K562 (cell line): ENCODE measurements at regions not wholly inside any gene's neighbourhood (a gene's known extent, or its start where the extent isn't known, plus 50 kb on each side); places are given as distances from the start of the nearest gene placed in this dataset.

Source experiments
- ATAC-seq: fragments of 200-7000 bp; cut with Tn5 transposase; 3 replicates; pipeline ENCODE4 v1.9.1; 2020; ENCODE audit warnings: moderate library complexity
- BruUV-seq: library from RNA; stranded (reverse); fragments of 400-500 nt; replicated peaks from 2 replicates; lab custom pipeline; 2021; lab: Mats Ljungman, UMichigan
- CTCF ChIA-PET: fragments of 300-600 bp; formaldehyde crosslinking; extraction: SDS; loops from one replicate; lab custom pipeline; 2021; ENCODE audit warnings: low intra/inter-chr PET ratio; lab: Yijun Ruan, JAX
- POLR2A ChIA-PET: fragments of 300-600, 350-650 bp; sonication (Branson Sonifier 250); formaldehyde crosslinking; extraction: SDS; loops from one replicate; lab custom pipeline; 2021; ENCODE audit warnings: antibody characterized with exemption, inconsistent platforms; lab: Yijun Ruan, JAX
- DNase-seq, 4 experiments: peaks; one replicate each; pipeline versions ENCODE4 v3.0.0 to v3.0.0-alpha.2; 2011 to 2018; ENCODE audit warnings: low spot score in 3 of 4, mixed read lengths in 3 of 4; ENCODE audit errors: extremely low read depth in 1 of 4
- FAIRE-seq: peaks from 2 replicates; lab custom pipeline; 2011; peaks lifted over from hg19 to GRCh38; lab: Jason Lieb, UNC
- H2AFZ ChIP-seq: 2 replicates; pipeline ENCODE4 v1.6.0; 2011; ENCODE audit warnings: low read depth, low read length, control low read depth, inconsistent platforms
- H3K27ac ChIP-seq: fragments of 200-600 bp; 3 replicates; pipeline ENCODE4 v1.8.0; 2011; ENCODE audit warnings: low read depth, mild to moderate bottlenecking, control low read depth, inconsistent platforms, low read length, moderate library complexity, mixed read lengths; ENCODE audit errors: extremely low read depth
- H3K27me3 ChIP-seq, 2 experiments: fragments of 300-600 bp in 1 of 2; 2 replicates in 1 of 2; 3 replicates in 1 of 2; pipeline versions ENCODE4 v1.6.0 to v1.8.0; 2011; ENCODE audit warnings: inconsistent platforms in 2 of 2, low read length in 2 of 2, mild to moderate bottlenecking in 1 of 2, mixed read lengths in 1 of 2, moderate library complexity in 1 of 2; ENCODE audit not compliant: control insufficient read depth in 2 of 2, insufficient read depth in 2 of 2
- H3K36me3 ChIP-seq: fragments of 300-600 bp; 3 replicates; pipeline ENCODE4 v1.8.0; 2011; ENCODE audit warnings: mild to moderate bottlenecking, low read length, inconsistent platforms; ENCODE audit not compliant: control insufficient read depth, insufficient read depth
- H3K4me1 ChIP-seq, 2 experiments: fragments of 200-600 bp in 1 of 2; replicated peaks in 1 of 2; 2 replicates in 1 of 2; 3 replicates in 1 of 2; pipeline versions ENCODE4 v1.5.1 to v1.8.0; 2011; ENCODE audit warnings: inconsistent platforms in 2 of 2, low read length in 2 of 2, mild to moderate bottlenecking in 1 of 2, mixed read lengths in 1 of 2, moderate library complexity in 1 of 2; ENCODE audit not compliant: control insufficient read depth in 2 of 2, insufficient read depth in 2 of 2
- H3K4me2 ChIP-seq: 2 replicates; pipeline ENCODE4 v1.6.1; 2011; ENCODE audit warnings: low read length, control low read depth, inconsistent platforms, mixed read lengths; ENCODE audit not compliant: insufficient read depth
- H3K4me3 ChIP-seq: fragments of 200-600 bp; sonication (generic), shearing (Covaris generic); 2 replicates; pipeline ENCODE4 v1.5.1; 2016; ENCODE audit warnings: control low read depth, inconsistent platforms
- H3K79me2 ChIP-seq: fragments of 200-600 bp; 3 replicates; pipeline ENCODE4 v1.8.0; 2011; ENCODE audit warnings: low read length, inconsistent platforms; ENCODE audit not compliant: control insufficient read depth, insufficient read depth
- H3K9ac ChIP-seq, 2 experiments: 2 replicates each; pipeline versions ENCODE4 v1.6.0 to v1.6.1; 2011; ENCODE audit warnings: low read depth in 2 of 2, low read length in 2 of 2, control low read depth in 1 of 2, inconsistent platforms in 1 of 2, mild to moderate bottlenecking in 1 of 2, mixed read lengths in 1 of 2; ENCODE audit not compliant: insufficient read depth in 1 of 2
- H3K9me1 ChIP-seq: one replicate; pipeline ENCODE4 v1.6.0; 2011; ENCODE audit warnings: inconsistent platforms, mild to moderate bottlenecking, low read length, moderate library complexity; ENCODE audit not compliant: control insufficient read depth, insufficient read depth
- H3K9me3 ChIP-seq: replicated peaks from 2 replicates; pipeline ENCODE4 v1.5.1; 2011; ENCODE audit warnings: low read depth, low read length, inconsistent platforms; ENCODE audit not compliant: control insufficient read depth, insufficient read depth
- H4K20me1 ChIP-seq: replicated peaks from 2 replicates; pipeline ENCODE4 v1.6.1; 2011; ENCODE audit warnings: low read length, inconsistent platforms, mixed read lengths; ENCODE audit not compliant: control insufficient read depth, insufficient read depth
- ESRRA ChIP-seq: fragments of 450-650 bp; IDR thresholded peaks from 2 replicates; pipeline ENCODE4 v1.6.1; 2014; ENCODE audit warnings: low read depth, mild to moderate bottlenecking, moderate library complexity, borderline replicate concordance
- ETS2 ChIP-seq: IDR thresholded peaks from 2 replicates; pipeline ENCODE4 v1.6.1; 2016; ENCODE audit warnings: borderline replicate concordance, missing genetic modification characterization, mild to moderate bottlenecking, moderate library complexity, missing compliant biosample characterization; ENCODE audit not compliant: poor library complexity, severe bottlenecking
- JUN ChIP-seq, 2 experiments: sonication (generic) in 1 of 2; formaldehyde crosslinking in 1 of 2; IDR thresholded peaks; 2 replicates each; pipeline versions ENCODE4 v1.6.1 to v1.8.0; 2012 to 2022; ENCODE audit warnings: borderline replicate concordance in 2 of 2, mild to moderate bottlenecking in 2 of 2, improper control_type of control experiment in 1 of 2, low read depth in 1 of 2, low read length in 1 of 2, missing genetic modification reagents in 1 of 2
- OTX1 ChIP-seq: fragments of 450-650 bp; formaldehyde crosslinking; IDR thresholded peaks from 2 replicates; pipeline ENCODE4 v1.4.0; 2022; ENCODE audit warnings: mild to moderate bottlenecking
- PCBP2 ChIP-seq: fragments of 200-400 bp; formaldehyde crosslinking; IDR thresholded peaks from 2 replicates; pipeline ENCODE4 v1.6.1; 2018; ENCODE audit warnings: low read length, low read depth, mild to moderate bottlenecking, moderate library complexity; ENCODE audit not compliant: poor library complexity, severe bottlenecking
- PHF8 ChIP-seq: fragments of 200-600 bp; sonication (generic); IDR thresholded peaks from 2 replicates; pipeline ENCODE4 v1.6.1; 2012; ENCODE audit warnings: mixed run types, mild to moderate bottlenecking, inconsistent platforms, low read length, moderate library complexity, borderline replicate concordance
- POU5F1 ChIP-seq: fragments of 150-350 bp; IDR thresholded peaks from 2 replicates; pipeline ENCODE4 v1.6.1; 2014; ENCODE audit warnings: borderline replicate concordance, low read length, low read depth, mild to moderate bottlenecking; ENCODE audit not compliant: partially characterized antibody
- TSC22D4 ChIP-seq: fragments of 450-650 bp; IDR thresholded peaks from 2 replicates; pipeline ENCODE4 v1.6.1; 2016; ENCODE audit warnings: missing genetic modification characterization, missing biosample characterization, control low read depth
- ZNF140 ChIP-seq: fragments of 250-450 bp; sonication (Bioruptor Pico); IDR thresholded peaks from 2 replicates; pipeline ENCODE4 v1.8.0; 2021; ENCODE audit warnings: moderate library complexity, mild to moderate bottlenecking, inconsistent platforms
- ZNF766 ChIP-seq: fragments of 200-800 bp; sonication (Bioruptor generic); conservative IDR thresholded peaks from 2 replicates; pipeline ENCODE4 v1.6.1; 2016; ENCODE audit warnings: missing genetic modification characterization, missing compliant biosample characterization
- WGBS: fragments of 100-300 bp; shearing (Covaris generic); methylation state at CpG from one replicate; pipeline ENCODE4 v1.1.6; 2016; ENCODE audit warnings: low coverage, mixed read lengths; ENCODE audit not compliant: insufficient coverage; ENCODE audit errors: missing lambda C conversion rate; 5-methylcytosine and 5-hydroxymethylcytosine counted together
- in situ Hi-C: fragments of 300-500 bp; cut with MboI; formaldehyde crosslinking; loops from 4 replicates; pipeline ENCODE4 v1.15.0; 2018; ENCODE audit warnings: inconsistent platforms, mixed read lengths
- intact Hi-C: fragments of 100-400 bp; cut with micrococcal nuclease; formaldehyde crosslinking; loops from 2 replicates; pipeline ENCODE4 v1.14.2; 2022
- TF ChIP-seq, protein P1 (sequence below): conservative IDR thresholded peaks from 2 replicates; pipeline ENCODE4 v1.6.1; 2011; ENCODE audit warnings: low read depth, mild to moderate bottlenecking, low read length; ENCODE audit not compliant: control insufficient read depth
- TF ChIP-seq, protein P2 (sequence below), 3 experiments: fragments of 200-800 bp in 1 of 3; fragments of 250-450 bp in 1 of 3; fragments of 450-650 bp in 1 of 3; sonication (Bioruptor Pico) in 1 of 3; sonication (Bioruptor generic) in 1 of 3; formaldehyde crosslinking in 1 of 3; IDR thresholded peaks; 2 replicates each; pipeline versions ENCODE4 v1.6.1 to v1.8.0; 2016 to 2022; ENCODE audit warnings: mild to moderate bottlenecking in 2 of 3, missing genetic modification characterization in 2 of 3, missing compliant biosample characterization in 1 of 3, moderate library complexity in 1 of 3
- TF ChIP-seq, protein P3 (sequence below): fragments of 250-450 bp; sonication (Bioruptor Pico); IDR thresholded peaks from 2 replicates; pipeline ENCODE4 v1.8.0; 2022; ENCODE audit warnings: moderate library complexity, mild to moderate bottlenecking, inconsistent platforms

DNA sequence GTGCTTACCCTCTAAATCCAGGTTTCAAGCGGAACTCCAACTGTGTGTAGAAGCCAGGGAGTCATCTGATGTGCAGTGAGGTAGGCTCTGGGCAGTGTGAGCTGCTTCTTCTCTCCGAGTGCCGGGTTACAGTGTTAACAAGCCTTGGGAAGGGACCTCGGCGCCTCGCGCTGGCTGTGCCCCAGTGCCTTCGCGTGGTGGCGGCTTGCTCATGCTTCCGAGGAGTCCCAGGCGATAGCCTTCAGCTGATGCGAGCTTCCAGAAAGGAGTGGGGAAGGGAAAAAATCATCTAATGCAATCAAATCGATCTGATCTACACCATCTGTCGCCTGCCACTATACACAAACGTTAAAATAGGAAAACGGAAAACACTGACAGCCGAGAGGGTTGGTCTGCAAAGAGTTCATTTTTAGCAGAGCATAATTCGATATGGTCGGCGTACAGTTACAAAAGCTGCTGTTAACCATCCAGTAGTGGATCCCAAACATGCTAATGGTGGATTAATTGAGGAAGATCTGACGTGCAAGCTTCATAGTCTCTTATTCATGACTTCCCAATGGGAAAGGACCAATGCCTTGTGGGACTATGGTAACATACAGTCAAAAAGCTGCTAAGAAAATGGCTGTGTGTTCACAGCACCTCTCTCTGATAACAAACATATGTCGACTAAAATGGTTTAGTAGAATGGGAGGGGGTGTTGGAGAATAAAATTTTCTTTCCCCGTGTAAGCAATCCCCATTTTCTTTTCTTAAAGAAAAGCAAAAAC lies 128.7 kb upstream of the DPYD start (continued):
- TF ChIP-seq, protein P1, sequence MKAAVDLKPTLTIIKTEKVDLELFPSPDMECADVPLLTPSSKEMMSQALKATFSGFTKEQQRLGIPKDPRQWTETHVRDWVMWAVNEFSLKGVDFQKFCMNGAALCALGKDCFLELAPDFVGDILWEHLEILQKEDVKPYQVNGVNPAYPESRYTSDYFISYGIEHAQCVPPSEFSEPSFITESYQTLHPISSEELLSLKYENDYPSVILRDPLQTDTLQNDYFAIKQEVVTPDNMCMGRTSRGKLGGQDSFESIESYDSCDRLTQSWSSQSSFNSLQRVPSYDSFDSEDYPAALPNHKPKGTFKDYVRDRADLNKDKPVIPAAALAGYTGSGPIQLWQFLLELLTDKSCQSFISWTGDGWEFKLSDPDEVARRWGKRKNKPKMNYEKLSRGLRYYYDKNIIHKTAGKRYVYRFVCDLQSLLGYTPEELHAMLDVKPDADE: no peak
- TF ChIP-seq ETS2 (tag) (no peak), PHF8 (no peak), OTX1 (CRISPR knock-in tag) (no peak), TSC22D4 (no peak), POU5F1 (no peak)

DNA sequence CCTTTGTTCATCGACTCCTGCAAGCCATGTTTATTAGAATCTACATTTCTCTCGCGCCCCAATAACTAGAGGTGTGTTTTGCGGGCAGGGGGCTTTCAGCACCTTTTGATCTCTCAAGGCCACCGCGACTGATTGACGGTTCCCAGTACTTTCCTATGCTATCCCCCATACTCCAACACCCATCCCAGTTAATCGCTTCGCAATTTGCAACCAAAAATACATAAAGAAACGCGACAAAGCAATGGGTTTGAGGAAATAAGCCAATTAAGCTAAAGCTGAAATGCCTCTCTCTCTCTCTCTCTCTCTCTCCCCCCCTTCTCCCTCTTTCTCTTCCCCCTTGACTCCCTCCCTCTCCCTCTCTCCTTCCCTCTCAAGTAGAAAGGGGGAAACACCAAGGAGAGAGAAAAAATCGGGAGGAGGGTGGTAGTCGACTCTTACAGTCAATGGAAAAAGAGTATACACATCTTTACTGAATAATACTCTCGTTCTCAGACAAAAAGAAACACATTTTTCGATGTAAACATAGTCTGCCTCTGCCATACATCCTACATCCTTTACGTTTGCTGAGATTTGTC lies 128.0 kb upstream of the DPYD start:
- CTCF ChIA-PET: no interaction called here
- Histone ChIP-seq H3K4me3 (no peak overlapping the region), H3K36me3 (no peaks in the 10 kb centered on the region), H3K9me3 (no peaks in the 10 kb centered on the region), H3K4me2 (no peak overlapping the region), H3K79me2 (no peaks in the 10 kb centered on the region), H3K9me1 (no peaks in the 10 kb centered on the region), H3K27me3 (no peaks in the 10 kb centered on the region), H4K20me1 (no peaks in the 10 kb centered on the region), H3K9ac (no peak overlapping the region), H2AFZ (no peak overlapping the region), H3K27ac (no peak overlapping the region), H3K4me1 (peaks cover 0 to 6% of the 10 kb centered on the region in 2 experiments; a peak in 1 of 5 replicates)
- WGBS: under 1% methylated on average over 8 of the region's 16 CpGs
- no peak for DNase-seq
- POLR2A ChIA-PET: no interaction called here
- intact Hi-C loops (no loop called here), in situ Hi-C loops (no loop called here)
- BruUV-seq: no TSS peak
- FAIRE-seq: no peak
- ATAC-seq: no peak
- TF ChIP-seq ZNF140 (CRISPR knock-in tag) (no peak), ZNF766 (CRISPR knock-in tag) (no peak), PHF8 (no peak), JUN (IDR thresholded peaks at IDR 0.05; ENCODE audit: borderline replicate concordance, low read depth, low read length) (no peak), JUN (CRISPR knock-in tag; IDR thresholded peaks at IDR 0.05; ENCODE audit: borderline replicate concordance) (no peak), ESRRA (no peak), PCBP2 (no peak)
- TF ChIP-seq, protein P2, sequence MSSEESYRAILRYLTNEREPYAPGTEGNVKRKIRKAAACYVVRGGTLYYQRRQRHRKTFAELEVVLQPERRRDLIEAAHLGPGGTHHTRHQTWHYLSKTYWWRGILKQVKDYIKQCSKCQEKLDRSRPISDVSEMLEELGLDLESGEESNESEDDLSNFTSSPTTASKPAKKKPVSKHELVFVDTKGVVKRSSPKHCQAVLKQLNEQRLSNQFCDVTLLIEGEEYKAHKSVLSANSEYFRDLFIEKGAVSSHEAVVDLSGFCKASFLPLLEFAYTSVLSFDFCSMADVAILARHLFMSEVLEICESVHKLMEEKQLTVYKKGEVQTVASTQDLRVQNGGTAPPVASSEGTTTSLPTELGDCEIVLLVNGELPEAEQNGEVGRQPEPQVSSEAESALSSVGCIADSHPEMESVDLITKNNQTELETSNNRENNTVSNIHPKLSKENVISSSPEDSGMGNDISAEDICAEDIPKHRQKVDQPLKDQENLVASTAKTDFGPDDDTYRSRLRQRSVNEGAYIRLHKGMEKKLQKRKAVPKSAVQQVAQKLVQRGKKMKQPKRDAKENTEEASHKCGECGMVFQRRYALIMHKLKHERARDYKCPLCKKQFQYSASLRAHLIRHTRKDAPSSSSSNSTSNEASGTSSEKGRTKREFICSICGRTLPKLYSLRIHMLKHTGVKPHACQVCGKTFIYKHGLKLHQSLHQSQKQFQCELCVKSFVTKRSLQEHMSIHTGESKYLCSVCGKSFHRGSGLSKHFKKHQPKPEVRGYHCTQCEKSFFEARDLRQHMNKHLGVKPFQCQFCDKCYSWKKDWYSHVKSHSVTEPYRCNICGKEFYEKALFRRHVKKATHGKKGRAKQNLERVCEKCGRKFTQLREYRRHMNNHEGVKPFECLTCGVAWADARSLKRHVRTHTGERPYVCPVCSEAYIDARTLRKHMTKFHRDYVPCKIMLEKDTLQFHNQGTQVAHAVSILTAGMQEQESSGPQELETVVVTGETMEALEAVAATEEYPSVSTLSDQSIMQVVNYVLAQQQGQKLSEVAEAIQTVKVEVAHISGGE (CRISPR knock-in tag; IDR thresholded peaks at IDR 0.05): no peak
- TF ChIP-seq, protein P3, sequence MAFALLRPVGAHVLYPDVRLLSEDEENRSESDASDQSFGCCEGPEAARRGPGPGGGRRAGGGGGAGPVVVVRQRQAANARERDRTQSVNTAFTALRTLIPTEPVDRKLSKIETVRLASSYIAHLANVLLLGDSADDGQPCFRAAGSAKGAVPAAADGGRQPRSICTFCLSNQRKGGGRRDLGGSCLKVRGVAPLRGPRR (CRISPR knock-in tag): no peak
